ENCODE measurements at regions not wholly inside any gene's neighbourhood (a gene's known extent, or its start where the extent isn't known, plus 50 kb on each side); places are given as distances from the start of the nearest gene placed in this dataset.

DNA sequence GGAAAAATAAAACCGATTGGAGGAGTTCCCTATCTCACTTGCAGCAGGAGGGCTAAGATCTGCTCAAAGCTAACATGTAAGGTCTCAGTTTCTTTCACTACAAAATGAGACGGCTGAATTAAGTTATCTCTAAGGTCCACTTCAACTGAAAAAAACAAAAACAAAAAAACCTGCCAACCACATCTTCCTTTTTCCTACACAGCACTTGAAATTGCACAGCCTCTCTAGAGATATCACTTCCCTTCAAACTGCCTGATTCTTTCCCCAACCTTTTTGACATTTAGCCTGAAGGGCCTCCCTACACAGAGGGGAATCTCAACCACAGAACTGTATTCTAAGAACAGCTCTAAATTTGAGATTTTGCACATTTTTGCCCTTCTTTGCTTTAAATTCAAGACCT is 227.9 kb upstream of the TARS1 start:
- no peak for DNase-seq

DNA sequence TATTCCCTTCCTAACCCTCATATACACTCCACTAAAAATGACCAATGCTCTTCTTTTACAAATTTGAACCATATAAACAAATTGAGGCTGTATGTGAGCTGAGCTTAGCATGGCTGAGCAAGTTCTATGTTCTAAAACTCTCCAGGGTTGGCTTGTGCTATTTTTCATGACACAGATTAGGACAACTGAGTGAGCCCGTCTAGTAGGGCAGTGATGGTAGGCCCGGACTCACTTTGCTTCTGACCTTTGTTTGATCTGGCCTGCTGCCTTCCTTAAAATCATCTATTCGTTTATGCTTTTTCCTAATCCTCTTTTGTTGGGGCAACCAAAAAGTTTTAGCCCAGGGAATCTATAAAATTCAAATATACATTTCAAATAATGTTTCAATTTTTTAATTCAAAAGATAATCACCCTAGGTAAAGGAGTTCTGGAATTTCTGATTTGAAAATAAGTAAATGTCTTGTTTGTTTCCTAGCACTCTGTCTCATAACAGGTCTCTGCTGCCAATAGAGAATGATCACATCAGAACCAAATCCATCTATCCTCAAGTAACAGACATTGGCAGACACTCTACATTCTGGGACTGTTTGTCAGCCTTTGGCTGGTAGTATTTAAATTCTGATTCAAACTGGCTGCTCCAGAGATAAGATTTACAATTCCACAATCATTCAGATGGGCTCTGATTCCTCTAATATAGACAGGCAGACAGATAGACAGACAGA is 217.0 kb upstream of the TARS1 start:
- no peak for DNase-seq

DNA sequence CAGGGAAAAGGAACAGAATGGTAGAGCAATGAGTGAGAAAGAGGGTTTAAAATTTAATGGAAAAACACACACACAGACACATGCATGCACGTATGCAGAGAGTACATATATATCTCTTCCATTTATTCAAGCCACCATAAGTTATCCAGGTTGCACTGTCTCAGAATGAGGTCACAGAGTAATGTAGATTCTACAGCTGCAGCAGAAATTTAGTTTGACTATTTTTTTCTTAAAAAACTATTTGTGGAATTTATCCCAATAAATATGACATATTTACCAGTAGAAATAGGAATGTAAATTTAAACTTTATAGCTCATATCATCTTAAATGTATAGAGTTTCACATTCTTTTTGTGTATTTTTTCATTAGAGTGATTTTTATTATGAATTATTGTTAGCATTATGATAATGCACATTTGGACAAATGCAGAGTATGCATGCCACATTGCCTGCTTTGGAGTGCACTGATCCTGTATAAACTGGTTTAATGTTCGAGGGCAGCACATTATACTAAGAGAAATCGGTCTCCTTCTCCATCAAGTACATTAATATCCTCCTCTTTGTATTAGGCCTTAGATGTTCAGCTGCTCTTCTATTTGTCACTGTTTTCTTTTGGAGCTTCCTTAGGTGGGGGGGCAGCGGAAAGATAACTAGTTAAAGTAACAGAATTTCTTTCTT is 216.3 kb upstream of the TARS1 start:
- DNase-seq: no peak

DNA sequence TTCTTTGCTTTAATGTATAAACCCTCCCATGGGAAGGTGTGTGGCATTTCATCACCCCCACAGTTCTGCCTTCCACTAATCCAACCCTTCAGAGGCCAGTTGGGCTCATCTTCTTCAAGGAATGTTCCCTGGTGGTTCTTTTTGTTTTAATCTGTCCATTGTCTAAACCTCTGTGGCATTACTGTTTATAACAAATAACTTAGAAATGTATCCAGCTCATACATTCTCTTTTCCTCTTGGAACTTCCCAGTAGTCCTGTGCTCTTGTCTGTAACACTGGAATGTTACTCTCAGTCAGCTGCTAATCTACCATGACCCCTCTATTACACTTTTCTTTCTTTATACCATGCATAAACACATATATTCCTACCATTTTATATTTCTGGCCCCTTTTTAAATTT is 213.5 kb upstream of the TARS1 start:
- no peak for DNase-seq

DNA sequence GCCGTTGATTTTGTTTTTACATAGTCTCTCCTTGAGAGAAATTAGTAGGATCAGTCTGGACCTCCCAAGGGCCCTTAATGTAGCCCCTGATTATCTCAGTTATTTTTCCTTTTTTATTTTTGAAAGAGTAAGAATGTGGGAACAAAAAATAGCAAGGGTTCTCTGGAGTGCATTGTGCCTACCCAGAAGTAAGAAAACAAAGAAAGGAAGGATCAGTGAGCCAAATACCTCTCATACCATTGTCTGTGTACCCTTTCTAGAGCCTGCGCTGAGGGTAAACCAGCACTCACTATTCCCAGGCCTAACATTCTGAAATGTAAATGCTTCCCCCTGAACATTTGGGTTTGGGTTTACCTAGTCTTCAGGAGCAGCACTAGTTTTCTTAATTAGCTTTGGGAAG is 213.0 kb upstream of the TARS1 start:
- no peak for DNase-seq

DNA sequence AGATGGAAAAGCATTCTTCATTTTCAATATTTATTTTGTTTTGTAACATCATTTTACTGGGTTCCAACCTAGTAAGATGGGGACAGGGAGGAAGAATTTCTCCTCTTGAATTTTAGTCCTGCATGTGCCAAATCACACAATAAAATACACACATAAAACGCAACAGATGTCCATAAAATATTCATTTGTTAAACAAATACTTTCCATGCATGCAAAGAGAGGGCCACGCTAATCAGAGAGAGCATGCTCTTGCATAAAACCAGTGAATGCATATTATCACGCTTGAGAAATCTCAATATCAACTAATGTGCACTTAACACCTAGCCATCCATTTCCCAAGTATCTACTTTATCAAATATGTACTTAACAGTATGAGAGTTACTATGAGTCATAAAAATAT is 212.6 kb upstream of the TARS1 start:
- no peak for DNase-seq

DNA sequence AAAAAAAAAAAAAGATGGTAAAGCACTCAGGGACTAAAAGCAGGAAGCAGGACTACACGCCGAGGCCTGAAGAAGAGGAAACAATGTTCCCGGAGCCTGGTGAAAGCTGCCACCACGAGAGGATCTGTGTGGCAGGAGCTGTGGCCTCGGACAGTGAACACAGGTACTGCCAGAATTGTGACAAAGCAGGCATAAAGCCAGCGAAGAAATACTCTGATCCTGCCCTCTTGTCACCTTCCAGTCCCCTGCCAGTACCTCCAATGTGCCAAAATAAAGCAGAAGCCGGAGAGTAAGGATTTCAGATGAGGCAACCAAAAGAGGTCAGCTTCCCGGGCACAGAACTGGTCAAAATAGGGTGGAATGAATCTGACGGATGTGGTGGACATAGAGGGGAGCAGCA is 211.5 kb upstream of the TARS1 start:
- DNase-seq: no peak

DNA sequence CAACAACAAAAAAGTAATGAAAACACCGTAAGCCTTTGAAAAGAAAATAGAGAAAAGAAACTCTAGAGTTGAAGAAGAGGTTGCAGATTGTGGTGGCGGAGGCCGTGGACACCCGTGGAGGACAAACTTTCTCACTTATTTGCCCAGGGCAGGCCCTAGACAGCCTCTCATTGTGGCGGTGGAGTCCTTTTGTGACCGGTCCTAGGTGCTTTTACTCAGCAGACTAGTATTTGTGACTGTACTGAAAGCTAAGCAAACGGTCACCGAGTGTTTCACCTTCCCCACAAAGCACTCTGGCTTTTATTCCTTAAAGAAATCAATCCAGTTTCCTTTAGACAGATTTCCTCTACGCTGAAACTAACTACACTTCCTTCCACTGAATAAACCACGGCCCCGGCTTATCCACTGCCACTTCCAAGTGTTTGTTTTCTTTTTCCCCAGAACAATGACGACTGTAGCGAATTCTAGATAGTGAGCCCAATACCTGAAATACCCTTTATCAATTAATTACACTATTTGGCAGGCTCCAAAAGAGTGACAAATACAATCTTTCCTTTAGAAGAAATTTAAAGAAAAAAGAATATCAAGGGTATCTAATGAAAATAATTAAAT is 210.2 kb upstream of the TARS1 start:
- DNase-seq: no peak

DNA sequence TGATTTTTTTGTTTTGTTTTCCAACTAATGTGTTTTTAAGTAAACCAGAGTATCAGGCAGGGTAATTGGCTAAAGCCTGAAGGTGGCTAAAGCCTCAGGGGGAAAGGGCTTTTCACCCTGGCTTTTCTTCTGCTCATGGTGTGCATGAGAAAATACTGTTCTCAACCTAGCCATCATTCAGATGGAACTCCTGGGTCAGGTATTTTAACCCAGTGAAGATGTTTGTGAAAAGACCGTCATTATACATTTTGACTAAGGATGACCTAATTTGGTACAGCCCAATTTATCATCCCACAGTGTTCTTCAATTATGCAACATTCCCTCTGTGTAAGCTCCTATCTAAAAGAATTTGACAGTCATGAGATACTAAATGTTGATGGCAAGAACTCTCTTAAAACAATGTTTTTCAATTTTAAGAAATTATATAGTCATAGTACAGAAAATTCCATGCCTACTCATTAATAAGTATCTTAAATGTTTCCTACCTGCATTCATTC is 209.5 kb upstream of the TARS1 start:
- no peak for DNase-seq

DNA sequence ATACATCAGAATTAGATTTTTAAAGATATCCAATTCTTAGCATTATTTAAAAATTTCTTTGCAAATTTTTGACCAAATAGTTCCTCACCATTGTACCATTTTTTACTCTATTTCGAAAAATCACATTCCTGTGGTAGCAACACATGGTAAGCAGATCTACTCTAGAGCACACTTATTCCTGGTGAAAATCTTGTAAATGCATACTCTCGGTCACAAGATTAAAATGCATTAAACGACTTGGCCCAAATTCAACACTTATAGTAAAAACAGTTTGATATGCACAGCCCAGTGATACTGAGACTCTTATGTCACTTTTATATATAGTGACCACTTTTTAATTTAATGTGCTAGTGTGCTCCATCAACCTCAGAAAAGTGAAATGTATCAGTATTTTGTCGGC is 208.8 kb upstream of the TARS1 start:
- DNase-seq: no peak

DNA sequence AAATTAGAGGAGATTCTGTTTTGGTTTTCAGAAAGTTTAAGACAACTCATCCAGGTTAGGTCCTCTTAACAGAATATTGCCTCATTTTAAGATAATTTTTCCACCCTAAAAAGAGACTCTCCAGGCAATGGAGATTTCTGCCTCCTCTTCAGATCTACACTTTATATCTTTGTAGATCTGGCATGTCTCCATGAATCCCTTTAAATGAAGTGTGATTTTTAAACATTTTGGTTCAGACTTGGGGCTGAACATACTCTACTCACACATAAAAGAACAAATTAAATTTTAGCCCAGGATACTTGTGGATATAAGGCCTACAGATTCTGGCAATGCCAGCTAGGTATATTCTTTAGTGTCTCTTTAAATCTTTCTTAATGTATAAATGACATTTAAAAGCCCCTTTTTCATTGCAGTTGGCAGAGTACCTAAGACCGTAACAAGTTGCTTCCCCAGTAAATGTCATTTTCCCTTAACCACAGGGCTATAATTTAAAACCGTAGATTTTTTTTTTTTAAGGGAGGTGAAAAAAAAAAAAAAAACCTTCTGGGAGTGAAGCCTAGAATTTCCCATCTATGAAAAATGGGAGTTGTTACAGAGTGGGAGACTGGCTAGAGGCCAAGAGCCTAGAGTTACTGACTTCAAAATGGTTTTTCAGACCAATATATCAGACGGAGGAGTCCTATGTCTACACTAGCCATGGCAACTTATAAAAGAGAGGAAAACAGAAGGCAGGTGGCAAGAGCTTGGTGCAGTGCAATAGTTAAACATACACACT is 207.8 kb upstream of the TARS1 start:
- no peak for DNase-seq

DNA sequence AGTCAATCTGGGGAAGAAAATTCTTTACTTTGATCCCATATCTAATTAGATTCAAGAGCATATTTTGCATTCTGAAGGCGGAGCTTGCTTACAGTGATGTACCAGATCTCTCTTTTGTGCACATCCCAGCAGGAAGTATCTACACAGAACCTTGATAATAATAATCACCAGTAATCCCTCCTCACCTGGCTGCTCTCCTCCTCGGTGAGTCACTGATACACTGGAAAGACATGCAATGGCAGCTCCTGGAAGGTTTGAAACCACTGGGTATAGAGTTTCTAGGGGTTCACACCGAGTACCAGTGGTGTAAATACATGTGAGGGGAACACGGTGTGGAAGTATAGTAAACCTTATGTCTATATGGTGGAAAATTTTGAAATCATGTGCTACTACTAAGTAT is 205.5 kb upstream of the TARS1 start:
- no peak for DNase-seq

DNA sequence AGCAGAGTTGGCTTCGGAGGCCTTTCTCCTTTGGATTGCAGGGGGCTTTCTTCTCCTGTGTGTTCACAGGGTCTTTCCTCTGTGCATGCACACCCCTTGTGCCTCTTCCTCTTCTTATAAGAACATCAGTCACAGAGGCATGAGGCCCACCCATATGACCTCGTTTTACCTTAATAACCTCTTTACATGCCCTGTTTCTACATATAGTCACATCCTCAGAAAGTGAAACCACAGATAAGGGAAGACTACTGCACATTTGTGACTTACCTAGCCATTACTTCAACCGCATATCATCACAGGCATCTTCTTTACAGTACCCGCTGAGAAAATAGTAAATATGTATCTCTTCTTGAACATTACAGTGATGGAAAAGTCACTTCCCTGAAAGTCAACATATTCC is 204.9 kb upstream of the TARS1 start:
- no peak for DNase-seq

DNA sequence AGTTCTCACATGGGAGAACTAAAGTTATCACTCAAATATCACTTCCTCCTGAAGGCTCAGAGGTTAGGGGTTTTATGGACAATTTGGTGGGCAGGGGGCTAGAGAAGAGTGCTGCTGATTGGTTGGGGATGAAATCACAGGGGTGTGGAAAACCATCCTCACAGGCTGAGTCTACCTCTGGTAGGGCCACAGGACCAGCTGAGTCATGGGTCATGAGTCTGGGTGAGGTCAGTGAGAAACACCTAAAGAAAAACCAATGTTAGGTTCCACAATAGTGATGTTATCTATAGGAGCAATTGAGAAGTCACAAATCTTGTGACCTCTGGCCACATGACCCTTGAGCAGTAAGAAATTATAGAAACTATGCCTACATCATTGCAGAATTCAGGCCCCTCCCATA is 203.3 kb upstream of the TARS1 start:
- no peak for DNase-seq

DNA sequence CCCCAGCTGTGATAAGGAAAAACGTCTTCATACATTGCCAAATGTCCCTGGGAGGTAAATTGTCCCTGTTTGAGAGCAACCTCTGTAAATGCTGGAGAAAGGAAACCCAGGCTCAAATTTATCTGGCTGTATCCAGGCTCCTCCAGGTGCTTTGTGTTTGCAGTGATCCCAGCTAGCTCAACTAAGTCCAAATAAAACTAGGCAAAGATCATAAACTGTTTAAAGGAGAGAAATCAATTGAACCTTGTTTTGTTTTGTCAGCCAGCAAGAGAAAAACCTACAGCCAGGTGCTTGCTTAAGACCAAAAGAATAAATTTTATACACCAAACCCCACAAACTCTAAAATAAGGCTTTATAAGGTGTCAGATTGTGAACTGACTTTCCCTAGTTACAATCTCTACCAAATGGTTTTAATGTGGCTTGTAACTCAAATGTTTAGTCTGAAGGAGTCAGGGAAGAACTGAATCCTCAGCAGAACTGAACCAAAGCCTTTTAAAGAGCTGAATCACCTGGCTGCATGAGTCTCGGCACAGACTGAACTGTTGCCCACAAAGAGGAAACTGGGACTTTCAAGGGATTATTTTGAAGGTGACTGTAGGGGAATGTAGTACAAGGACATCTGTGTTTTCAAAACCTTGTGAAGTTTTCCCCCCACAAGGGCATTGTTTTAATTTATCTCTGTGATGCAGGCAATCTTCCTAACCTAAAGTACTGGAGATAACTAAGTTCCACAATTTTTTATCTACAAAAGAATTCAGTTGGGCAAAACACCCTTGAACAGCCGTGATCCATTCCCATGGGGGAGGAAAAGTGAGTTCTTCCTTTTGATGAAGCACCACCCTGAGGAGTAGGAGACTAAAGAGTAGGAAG is 201.7 kb upstream of the TARS1 start:
- no peak for DNase-seq

DNA sequence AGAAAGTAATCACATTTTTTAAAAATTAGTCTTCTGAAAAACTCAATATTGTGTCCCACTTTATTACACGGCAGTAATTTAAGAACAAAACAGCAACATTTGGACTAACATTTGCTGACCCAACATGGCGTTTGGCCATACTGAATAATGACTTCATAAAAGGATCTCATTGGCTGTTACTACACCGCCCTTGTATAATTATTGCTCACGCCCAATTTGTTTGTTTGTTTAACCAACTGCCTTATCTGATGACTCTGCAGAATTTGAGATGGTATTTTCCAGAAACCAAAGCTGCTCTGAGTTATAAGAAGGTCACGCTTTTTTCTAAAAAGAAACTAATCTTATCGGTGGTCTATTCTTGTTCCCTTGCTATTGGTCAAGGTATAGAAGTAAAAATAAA is 200.2 kb upstream of the TARS1 start:
- no peak for DNase-seq

DNA sequence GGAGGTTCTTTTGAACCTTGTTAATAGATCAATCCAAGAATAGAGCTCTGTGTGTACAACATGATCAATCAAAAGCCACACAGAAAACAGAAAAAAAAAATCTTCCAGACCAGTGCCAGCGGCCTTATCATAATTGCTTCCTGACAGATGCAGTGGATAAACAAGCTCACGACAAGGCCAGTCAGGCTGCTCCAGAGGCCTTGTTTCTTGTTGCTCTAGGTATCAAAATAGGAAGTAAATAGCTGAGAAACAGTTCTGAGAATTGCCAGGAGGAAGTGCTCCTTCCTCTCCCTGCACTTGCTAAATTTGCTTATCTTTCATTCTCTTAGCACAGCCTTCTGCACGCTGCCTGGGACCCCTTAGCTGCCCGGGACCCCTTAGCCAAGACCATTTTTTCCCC is 199.0 kb upstream of the TARS1 start:
- DNase-seq: no peak

DNA sequence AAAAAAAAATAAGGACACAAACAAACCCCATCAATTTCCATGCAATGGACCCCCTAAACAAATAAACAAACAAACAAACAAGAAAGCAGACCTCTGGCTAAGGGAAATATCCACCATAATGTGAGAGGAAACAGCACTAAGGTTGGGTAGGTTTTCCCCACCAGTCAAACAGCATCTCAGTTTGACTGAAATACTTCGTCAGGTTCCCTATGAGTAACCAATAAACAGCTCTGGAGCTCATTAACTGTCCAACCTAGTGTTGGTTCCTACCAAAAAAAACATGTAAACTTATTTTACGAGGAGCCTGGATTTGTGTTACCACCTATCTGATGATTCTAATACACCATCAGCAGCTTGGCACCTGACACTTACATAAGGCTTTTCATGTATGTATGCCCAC is 198.5 kb upstream of the TARS1 start:
- no peak for DNase-seq

DNA sequence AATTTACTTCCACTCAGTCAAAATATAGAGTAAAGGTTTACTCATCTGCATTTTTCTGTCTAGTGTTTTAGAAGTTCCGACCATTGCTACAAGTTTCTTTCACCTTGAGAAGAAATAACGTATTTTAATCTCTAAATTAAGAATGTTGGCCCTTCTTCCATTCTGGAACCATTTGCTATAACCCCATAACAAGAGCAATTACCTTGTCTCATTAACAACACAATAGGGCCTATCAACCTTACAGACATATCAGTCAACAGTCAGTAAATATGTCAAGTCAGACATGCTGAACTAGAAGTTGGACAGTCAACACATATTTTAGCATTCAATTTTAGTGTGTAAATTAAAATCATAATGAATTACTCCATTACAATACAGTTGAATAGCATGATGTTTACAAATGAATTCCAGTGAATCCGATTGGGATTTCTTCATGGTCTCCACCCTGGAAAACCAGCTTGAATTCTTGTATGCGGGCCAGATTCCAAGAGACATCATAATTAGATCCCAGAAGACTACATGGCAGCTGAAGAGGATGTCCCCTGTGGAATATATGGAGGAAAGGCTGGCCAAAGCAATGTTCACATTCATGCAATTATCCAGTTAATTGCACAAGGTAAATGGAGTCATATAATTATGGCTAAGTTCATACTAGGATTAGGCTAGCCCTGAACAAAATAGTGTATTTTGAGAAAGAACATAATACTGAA is 196.2 kb upstream of the TARS1 start:
- no peak for DNase-seq

DNA sequence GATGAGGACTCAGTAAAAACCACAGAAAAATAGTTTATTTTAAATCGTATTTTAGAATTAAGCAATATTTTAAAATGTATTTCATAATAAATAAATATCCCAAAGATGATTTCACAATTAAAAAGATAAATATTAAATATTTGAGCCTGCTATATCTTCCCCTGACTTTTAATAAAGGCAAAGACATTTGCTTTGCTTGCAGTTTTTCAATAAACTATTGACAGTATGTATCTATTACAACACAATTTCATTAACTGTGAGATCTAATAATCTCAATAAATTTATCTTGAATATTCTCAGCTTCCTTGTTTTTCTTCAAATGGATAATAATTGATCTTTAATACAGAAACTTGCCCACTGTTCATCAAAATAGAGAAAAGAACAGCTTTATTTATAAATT is 186.2 kb upstream of the TARS1 start:
- no peak for DNase-seq

DNA sequence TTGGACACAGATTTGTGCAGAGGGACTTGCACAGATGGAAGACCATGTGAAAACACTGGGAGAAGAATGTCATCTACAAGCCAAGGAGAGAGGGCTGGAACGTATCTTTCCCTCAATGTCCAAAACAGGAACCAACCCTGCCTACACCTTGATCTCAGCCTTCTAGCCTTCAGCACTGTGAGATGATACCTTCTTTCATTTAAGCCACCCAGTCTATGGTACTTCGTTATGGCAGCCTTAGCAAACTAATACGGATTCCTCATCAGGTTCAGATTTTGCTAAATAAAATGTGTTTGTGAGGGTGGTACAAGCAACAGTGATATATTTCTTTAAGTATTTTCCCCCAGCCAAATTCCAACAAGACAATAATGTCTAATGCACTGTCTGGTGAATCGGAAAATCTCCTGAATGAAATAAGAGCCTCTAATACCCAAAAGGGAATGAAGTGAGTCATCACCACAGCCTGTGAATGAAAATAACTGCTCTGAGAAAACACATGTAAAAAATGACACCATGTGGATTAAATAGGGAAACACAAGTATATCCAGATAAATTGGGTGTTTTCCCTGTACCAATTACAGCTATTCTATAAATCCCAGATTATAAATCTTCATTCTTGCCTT is 182.8 kb upstream of the TARS1 start:
- no peak for DNase-seq
